Left renal cortex interstitium (tissue), 4 donors: ENCODE measurements at regions not wholly inside any gene's neighbourhood (a gene's known extent, or its start where the extent isn't known, plus 50 kb on each side); places are given as distances from the start of the nearest gene placed in this dataset.
A peak's percentile ranks its signal among the peaks of the same experiment; 100 is the strongest.

ENCODE experiments used
- DNase-seq, 4 donors: peaks; one replicate each; pipeline ENCODE4 v3.0.0-alpha.2; 2013; ENCODE audit warnings: low read depth in 4 of 4, low spot score in 2 of 4, missing footprints in 1 of 4

DNA sequence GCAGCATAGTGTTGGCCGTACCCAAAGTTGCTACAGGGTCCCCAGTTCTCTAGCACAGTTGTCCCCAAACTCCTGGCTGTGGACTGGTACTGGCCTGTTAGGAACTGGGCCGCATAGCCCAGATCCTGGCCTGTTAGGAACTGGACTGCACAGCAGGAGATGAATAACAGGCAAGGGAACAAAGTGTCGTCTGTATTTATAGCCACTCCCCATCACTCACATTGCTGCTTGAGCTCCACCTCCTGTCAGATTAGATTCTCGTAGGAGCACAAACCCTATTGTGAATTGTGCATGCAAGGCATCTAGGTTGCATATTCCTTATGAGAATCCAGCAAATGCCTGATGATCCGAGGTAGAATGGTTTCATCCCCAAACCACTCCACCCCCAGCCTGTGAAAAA is 604.0 kb upstream of the LMCD1 start:
- no peak for DNase-seq

DNA sequence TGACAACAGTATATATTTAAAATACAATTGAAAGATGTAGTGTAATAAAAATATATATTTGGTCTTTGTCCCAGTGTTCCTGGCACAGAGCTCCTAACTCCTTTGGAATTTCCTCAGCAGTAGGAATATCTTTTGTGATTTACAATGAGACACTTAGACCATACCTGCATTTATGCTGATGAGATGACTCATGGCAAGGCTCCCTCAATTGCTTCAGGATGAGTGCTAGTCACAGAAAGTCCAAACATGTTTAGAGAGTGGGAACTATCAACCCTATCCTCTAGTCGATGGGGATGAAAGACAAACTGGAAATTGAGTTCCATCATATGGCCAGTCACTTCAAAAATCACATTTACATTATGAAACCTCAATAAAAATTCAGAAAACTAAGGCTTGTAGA is 588.3 kb upstream of the LMCD1 start:
- DNase-seq: no peak

DNA sequence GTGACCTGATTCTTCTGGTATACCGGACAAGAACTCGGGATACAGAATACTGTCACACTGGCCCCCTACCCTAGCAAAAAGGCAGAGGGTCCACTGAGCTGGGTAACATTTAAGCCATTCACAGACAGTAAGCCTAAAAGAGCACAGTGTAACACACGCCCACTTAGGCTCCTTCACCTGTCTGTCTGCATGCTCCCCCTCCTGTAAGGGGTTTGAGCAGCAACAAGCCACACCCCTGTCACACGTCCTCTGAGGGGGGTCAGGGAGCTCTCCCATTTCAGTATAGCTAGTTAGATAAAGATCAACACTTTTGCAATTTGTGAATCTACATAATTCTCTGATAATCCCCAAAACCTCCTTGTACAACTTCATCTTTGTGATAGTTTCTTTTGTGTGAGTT is 586.3 kb upstream of the LMCD1 start:
- no peak for DNase-seq

DNA sequence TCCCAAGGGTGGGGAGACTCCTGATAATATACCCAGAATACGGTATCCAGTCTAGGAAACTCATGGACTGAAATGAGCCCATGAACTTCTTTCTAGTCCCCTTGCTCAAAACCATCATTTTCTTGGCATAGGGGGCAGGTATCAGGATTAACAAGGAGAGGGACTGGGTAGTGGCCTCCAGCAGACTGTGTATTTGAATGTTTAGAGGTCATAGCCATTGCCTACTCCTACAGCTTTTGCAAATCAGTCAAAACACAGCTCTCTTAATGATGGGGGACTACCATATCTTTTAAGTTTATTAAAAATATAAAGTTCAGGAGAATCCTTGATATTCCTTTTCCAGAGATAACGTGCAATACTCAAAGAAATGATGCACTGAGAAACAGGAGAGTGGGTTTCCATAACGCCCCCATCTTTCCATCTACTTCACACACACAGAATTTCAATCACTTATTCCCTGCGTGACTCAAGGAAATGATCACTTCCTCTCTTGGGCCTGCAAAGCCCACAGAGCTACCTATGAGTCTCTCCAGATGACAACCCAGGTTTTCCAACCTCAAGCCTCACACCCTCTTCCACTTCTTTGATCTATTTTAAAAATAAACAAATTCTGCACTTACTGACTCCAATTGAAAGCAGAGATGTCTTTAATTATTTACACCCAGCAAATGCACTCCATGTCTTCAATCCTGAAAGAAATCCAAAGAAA is 584.0 kb upstream of the LMCD1 start:
- no peak for DNase-seq

DNA sequence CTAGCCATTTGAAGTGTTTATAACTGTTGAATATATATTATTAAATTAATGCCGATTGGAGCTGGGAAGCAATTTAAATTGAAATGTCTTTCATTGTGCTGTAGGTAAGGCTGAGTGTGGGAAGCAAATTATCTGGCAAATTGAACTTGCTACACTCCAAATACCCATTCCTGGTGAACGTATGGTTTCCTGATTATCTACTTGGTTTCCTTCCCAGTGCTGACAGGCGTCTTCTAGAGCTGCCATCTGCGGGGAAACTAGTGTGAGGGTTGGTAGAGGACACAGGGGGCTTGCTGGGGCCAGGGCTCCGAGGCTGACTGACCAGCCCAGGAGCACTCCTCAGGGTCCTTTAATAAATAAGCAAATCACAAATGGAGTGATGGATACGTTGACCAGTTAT is 581.4 kb upstream of the LMCD1 start:
- DNase-seq: no peak

DNA sequence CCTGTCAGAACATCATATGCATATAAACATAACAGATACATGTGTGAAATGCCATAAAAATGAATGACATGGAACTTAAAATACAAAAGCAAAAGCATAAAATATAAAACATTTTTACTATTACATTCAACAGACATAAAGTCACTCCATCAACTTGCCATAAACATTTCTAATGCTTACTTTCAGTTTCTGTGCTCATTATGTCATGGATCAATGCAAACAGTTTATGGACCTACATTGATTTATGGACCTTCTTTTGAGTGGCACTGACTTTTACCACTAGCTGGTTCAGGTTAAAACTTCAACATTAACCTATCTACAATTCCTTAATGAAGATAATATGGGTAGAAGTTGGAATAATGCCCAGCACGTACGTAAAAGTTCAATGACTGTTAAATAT is 577.4 kb upstream of the LMCD1 start:
- DNase-seq: no peak

DNA sequence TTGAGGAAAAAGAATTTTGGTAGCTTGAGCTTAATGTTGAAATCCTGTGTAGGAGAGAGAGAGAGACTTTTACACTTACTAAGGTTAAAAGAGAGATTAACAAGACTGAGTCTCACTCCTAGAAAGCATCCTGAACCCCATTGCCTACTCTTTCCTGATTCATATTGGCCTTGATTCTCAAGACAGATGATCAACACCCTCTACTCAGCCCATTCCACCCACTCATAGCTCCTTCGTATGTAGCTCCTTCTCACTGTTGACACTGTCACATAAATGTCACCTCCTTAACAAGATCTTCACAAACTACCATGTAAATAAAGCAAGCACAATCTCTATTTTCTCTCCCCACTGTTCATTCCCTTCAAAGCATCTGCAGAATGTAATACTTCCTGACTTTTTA is 574.6 kb upstream of the LMCD1 start:
- no peak for DNase-seq

DNA sequence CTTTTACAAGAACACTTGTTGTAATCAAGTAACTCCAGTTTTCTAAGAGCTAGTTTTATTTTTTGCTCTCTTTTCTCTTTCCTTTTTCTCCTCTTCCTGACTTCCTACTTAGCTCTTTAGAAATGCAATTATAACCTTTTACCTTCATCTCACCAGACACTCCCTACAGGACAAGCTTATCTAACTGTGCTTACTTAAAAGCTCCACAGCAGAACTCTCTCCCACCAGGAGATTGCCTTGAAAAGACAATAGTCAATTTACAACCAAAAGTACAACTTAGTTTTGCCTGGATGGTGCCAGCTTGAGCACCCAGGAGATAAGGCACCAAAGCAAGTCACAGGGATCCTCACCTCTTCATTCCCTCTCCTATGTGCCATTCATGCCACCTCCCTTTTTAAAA is 573.8 kb upstream of the LMCD1 start:
- DNase-seq: no peak

DNA sequence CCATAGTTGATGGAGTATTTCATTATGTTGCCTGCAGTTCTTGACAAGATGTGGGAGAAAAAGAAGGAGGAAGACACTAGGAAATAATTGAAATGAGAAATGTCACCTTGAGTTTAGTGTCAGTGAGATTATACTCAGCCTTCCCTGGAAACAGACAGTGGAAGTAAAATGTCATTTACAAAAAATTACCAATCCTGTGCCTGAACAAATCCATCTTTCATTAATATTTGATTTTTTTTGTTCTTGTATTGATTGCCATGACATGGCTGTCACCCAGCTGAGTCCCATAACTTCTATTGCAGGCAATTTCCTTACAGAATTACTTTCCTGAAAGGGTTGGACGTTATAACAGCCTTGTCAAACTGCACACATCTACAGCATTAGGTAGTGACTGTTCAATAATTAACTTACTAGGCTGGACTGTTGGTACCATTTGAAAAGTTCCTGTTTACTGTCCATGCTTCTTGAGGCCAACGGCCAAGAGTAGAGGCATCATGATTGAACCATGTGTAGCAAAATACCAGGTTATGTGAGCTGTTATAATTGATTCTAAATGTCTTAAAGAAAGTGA is 572.2 kb upstream of the LMCD1 start:
- DNase-seq: no peak

DNA sequence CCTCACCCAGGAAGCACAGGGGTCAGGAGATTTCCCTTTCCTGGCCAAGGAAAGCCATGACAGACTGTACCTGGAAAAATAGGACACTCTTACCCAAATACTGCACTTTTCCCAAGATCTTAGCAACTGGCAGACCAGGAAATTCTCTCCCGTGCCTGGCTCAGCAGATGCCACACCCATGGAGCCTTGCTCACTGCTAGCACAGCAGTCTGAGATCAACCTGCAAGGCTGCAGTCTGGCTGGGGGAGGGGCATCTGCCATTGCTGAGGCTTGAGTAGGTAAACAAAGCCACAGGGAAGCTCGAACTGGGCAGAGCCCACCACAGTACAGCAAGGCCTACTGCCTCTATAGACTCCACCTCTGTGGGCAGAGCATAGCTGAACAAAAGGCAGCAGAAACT is 567.3 kb upstream of the LMCD1 start:
- DNase-seq: no peak

DNA sequence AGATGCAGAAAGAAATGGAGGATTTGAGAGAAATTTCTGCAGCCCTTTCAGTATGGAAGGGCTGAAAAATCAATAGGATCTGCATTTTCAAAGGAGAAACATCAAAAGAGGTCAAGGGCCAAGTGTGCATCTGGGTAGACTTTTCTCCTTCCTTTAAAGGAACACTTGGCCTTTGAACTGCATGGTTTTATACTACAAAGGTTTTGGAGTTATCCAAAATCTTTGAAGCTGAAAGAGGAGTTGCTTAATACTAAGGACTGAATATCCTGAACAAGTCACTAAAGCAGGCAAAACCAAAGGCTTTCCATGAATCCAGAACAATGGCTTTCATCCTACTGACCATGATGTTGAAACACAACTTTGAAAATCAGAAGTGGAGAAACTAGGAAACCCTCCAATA is 553.7 kb upstream of the LMCD1 start:
- DNase-seq: no peak

DNA sequence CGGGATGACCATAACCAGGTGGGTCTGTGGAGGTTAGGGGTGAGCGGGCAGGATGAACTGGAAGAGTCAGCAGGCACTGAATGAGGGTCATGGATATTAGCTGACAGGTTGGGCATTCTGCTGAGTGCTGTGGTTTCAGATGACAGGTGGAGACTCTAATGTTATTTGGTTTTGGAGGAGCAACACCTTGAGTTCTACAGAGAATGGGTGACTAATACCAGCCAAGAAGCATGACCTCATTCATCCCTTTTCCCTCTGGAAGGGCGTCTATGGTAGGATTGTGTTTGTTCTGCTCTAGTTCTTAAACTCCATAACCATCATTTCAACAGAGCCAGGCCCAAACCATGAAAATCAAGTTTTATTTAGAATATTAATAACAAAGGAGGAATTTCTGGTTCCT is 550.7 kb upstream of the LMCD1 start:
- DNase-seq: no peak

DNA sequence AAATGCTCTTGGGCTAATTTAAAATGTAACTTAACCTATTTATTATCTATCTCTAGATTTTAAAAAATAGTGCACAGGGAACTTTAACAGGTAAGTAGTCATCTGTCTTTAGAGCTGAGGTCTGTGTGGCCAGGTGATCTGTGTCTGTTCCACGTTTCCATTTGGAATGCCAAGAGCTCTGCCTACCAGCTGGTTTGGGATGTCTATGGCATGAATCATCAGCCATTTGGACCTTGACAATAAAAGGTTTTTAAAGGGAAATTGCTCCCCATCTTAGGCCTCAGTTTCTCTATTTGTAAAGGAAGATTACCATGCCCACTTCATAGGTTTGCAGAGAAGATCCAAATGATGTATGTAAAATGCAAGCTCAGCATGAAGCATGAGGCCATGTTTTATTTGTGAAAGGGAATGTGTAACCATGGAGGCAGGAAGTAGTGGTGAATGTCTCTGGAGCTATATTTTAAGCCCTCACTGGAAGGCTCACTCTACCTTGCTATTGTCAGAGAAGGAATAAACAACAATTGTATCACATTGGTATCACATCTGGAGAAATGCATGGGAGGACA is 548.1 kb upstream of the LMCD1 start:
- DNase-seq: no peak

DNA sequence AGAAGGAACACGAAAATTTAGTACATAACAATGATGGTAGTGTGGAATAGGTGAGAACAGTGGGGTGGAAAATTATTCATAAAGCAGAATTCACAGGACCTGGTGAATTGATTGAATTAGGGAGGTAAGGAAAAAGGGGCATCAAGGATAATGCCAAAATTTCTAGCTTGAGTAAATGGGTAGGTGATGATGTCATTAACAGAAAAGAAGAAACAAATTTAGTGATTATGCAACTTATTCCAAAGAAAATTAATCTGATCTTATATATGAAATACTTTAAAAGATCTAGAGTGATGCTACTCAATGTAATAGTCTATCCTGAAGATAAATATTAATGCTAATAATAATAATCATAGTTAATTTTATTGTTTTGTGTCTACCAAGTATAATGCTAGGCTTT is 544.6 kb upstream of the LMCD1 start:
- DNase-seq: no peak

DNA sequence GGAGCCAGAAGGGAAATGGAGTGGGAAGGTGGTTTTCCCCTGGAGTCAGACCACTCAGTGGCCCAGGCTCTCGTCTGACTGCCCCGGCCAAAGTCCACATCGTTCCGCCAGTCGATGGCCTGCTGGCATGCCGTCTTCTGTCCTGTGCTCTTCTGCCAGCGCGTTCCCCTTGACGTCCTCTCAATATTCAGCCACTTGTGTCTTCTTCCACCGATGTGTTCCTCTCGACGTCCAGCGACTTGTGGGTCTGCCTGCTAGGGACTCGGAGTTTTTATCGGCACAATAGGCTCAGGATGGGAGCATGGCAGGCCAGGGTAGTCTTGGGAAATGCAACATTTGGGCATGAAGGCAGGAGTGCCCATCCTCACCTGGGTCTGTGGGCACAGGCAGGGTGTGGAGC is 542.5 kb upstream of the LMCD1 start:
- no peak for DNase-seq

DNA sequence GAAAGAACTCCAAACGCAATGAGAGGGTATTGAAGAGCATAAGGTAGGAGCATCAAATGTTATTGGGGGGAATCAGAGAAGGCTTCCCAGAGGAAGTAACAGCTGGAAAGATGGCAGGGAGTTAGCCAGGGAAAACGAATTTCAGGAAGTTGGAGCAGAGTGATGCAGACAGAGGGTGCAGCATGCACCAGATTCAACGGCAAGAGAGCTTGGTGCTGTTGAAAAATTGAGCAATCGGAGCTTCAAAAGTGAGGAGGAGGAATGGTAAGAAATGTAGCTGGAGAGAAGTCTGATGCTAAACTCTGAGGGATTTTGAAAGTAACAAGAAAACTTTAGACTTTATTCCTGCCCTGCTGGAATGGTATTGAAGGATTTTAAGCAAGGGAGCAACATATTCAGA is 541.0 kb upstream of the LMCD1 start:
- DNase-seq: no peak

DNA sequence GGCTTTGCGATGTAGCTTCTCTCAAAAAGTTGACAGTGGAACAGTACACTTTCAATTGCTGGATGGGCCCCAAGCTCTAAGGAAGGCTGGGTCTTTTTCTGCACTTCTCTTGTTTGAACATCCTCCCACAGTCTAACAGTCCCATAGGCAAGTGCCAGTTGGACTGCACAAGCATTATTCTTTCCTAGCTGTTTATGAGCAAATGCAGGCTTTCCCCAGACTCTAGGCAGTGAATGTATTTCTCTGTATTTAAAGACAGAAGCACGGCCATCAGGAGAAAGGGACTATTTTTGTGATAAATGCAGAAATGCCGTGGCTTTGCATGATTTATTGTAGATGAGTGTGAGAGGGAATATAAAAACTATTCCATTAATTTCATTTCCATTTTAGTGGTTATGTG is 539.3 kb upstream of the LMCD1 start:
- no peak for DNase-seq

DNA sequence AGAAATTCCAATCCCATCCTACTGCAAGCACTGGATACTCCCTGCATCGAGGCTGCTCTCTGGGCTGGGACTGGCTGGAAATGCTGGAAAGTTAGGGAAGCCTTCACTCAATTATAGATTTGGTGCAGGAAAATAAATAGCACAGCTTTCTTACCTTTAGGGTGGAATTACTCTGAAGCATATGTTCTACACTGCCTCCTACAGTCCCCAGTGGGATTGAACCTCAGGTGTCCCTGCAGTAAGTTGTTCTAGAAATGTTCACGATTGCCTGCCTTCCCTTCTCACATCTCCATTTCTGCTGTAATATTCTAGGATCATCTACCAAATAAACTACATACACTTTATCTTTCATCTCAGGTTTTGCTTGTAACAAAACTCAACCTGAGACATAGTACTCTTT is 536.7 kb upstream of the LMCD1 start:
- DNase-seq: no peak

DNA sequence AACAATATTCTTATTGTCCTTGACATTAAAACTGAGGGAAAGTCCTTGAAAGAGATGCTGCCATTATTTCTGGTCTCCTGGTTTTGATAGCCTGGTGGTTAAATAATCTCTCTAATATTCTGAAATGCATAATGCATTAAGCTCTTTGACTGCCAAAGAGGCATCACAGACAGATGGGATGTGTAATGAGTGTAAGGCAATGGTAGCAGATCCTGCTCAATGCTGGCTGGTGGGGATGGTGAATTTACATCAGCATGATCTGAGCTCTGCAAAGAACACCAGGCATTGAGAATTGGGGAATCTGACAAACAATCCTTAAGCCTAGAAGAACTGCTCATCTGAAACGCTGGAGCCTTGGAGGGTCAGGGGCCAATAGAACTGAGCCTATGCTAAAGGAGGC is 528.6 kb upstream of the LMCD1 start:
- no peak for DNase-seq

DNA sequence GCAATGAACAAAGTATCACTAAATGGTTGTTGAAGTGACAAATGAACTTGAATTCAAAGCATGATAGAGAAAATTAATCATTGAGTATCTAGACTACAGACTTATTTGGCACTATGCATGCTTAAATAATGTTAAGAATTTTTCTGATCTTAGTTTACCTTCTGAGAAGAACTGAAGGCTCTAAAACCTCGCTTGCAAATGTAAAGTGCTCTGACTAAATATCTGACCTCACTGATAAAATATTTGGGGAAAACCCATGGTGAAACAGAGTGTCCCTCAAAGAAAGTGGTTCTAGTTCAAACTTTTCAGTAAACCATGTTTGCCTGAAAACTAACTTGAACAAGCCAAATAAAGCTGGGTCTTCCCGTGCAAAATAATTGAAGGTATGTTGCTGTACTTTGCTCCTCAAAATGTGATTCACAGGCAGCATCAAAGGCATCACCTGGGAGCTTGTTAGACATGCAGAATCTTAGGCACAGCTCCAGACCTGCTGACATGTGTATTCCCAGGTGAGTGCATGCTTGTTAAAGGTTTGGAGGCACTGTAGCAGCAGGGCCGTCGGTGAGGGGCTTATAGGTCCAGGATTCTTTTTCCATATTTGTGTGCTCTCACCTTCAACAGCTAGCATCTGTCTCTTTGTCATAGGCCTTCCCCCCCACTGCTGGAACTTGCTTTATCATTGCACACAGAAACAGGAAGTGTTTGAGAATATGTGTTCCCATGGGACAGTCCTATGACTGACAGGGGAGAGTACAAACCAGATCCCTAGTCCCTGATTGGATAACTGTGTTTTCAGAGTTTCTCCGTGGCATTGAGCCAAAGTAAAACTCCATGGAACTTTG is 524.2 kb upstream of the LMCD1 start:
- DNase-seq: peak in 1 of 4 donors; percentile 13

DNA sequence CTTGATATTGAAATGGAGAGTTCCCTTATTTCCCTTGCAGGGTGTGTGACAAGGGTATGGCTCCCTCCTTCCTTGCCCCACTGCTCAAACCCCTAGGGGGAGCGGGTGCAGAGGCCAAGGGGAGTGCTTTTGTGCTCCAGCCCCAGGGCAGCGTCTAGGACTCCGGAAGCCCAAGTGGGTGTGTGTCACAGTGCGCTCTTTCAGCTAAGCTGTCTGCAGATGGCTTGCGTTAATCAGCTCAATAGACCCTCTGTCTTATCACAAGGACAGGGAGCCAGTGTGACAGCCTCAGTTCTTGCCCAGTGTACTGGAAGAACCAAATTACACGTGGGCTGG is 523.6 kb upstream of the LMCD1 start:
- no peak for DNase-seq

DNA sequence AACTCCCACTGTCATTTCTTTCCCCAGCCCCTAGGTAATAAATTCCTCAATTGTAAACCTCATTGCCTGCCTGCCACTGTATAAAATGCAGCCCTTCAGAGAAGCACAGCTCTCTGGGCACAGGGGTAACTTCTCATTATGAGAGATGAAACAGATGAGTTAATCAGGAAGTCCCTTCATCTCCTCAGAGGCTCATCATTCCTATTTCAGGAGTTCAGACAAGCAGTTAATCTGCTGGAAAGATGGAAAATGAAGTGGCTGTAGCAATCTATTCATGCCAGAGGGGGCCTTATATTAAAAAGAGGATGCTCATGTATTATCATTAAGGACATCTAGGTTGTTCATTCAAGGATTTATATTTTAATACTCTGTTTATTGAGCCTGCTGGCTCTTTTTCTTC is 519.5 kb upstream of the LMCD1 start:
- no peak for DNase-seq
